AG09319 (cell line): ENCODE measurements at regions not wholly inside any gene's neighbourhood (a gene's known extent, or its start where the extent isn't known, plus 50 kb on each side); places are given as distances from the start of the nearest gene placed in this dataset.

ENCODE experiments used
- DNase-seq: peaks from one replicate; pipeline ENCODE4 v3.0.0-alpha.2; 2010; ENCODE audit warnings: low read depth; ENCODE audit errors: extremely low read depth
- TF ChIP-seq, protein P1 (sequence below): IDR thresholded peaks from 2 replicates; pipeline ENCODE4 v1.5.1; 2011; ENCODE audit warnings: low read depth, mild to moderate bottlenecking, inconsistent platforms, low read length, moderate library complexity

DNA sequence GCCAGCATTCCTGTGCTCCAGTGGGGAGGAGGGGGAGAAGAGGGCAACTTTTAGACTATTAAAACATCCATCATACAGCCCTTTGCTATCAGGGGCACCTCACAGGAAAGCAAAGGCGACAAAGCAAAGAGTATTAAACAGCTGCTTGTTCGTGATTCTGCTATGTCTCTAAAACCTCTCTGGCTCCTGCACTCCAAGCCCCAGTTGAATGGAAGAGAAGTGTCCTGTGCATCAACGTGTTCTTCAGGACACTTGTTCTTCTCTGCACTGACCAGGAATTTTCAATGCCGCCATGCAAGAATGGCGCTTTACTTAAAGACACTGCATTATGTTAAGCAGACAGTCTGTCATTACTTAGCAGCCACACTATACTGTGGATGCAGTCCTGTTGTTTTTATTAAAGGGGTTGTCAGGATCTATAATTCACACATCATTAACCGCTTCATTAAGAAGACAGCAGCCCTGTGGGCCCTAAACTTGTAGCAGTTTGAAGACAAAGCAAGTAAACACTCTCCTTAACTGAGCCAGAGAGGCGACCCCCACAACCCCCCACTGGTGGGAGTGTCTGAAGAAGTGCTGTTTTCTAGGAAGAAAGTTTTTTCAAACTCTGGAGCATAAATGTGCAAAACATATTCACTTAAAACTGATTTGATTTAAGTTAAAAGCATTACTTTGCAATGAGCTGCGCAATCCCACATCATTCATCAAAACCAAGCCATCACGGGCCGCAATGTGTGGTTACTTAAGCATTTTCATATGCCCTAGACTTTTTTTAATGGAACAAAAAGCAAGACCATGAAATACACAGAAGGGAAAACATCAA, 164.5 kb downstream of the ZNF608 start:
- no peak for DNase-seq
- TF ChIP-seq, protein P1, sequence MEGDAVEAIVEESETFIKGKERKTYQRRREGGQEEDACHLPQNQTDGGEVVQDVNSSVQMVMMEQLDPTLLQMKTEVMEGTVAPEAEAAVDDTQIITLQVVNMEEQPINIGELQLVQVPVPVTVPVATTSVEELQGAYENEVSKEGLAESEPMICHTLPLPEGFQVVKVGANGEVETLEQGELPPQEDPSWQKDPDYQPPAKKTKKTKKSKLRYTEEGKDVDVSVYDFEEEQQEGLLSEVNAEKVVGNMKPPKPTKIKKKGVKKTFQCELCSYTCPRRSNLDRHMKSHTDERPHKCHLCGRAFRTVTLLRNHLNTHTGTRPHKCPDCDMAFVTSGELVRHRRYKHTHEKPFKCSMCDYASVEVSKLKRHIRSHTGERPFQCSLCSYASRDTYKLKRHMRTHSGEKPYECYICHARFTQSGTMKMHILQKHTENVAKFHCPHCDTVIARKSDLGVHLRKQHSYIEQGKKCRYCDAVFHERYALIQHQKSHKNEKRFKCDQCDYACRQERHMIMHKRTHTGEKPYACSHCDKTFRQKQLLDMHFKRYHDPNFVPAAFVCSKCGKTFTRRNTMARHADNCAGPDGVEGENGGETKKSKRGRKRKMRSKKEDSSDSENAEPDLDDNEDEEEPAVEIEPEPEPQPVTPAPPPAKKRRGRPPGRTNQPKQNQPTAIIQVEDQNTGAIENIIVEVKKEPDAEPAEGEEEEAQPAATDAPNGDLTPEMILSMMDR: no peak

DNA sequence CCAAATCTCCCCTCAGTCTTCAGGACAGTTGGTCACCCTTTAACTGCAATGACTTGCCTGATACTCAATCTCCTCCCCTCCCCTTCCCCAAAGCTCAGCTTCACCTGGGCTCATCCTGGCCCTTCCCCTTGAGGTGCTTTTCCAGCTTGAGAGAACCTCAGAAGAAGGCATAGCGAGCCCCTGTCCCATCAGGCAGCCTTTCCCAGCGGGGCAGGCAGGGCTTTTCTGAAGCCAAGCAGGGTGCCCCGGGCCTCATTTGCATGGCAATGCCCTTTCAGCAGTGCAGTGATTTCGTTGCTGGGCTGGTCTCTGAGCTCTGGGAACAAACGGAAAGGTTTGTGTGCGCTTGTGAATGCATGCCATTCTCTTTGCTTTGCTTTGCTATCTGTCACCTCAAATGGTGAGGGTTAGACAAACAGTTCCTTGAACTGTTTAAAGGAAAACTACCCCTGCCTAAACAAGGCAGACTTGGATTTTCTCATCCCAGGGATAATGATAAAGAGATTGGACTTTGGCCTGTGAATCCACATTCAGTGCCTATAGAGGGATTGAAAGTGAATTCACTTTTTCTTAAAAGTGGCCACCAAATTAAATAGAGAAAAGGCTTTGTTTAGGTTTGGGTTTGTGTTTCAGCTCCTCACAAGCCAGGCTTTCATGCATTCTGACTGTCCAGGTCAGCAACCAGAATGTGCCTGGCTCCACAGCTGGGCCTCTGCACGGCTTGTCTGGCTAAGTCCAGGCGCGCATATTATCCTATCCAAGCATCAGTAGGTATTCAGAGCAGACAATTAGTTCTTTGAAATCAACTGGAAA, 165.3 kb downstream of the ZNF608 start:
- TF ChIP-seq, protein P1: no peak
- no peak for DNase-seq

DNA sequence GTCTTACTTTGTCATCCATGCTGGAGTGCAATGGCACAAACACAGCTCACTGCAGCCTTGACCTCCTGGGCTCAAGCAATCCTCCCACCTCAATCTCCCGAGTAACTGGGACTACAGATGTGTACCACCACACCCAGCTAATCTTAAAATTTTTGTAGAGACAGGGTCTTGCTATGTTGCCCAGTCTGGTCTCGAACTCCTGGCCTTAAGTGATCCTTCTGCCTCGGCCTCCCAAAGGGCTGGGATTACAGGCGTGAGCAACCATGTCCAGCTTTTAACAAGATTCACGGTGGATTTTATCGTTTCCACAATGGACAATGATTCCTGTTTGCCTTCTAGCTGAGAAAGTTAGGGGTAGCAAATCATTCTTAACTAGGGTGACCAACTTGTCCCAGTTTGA, 165.9 kb downstream of the ZNF608 start:
- DNase-seq: no peak
- TF ChIP-seq, protein P1: no peak

DNA sequence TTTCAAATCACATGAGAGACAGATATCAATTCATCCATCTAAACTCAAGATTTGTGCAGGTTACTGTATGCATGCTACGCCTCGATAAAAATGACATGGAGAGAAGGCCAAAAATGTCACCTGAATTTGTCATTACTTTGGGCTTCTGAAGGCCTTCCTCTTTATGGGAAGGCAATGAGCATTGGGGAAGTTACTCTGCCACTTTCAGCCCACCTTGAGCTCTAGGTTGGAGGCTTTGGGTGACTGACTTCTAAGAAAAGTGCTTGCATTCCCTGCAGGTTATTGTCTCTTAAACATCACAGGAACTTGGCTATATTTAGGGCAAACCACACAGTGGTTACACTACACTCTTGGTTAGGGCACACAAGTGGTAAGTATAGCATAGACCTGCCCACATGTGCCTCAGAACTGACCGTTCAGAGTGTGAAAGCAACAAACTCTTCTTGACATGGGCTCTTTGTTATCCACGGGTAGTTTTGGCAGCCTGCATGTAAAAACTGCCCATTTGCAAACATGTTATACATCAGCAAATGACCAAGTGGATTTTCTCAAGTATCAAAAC, 169.5 kb downstream of the ZNF608 start:
- TF ChIP-seq, protein P1: no peak

DNA sequence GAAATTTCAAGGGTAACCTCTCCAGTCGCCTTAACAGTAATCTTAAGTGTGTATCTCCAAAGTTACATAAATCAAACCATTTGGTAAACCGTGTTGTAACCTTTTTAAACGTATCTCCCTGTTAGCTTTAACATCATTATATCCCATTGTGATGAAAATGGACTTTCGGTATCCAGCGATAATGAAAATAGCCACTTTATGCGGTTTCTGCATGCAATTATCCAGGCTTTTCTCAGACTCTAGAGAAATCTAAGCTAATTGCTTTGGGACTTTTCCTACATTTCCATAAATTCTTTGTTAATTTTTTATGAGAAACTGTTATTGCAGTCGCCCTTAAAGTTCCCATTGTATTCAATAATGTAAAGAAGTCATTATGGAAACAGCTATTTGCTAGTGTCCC, 170.7 kb downstream of the ZNF608 start:
- TF ChIP-seq, protein P1: no peak
- DNase-seq: no peak

More for the DNA sequence above, 169.5 kb downstream of the ZNF608 start:
- DNase-seq: no peak

DNA sequence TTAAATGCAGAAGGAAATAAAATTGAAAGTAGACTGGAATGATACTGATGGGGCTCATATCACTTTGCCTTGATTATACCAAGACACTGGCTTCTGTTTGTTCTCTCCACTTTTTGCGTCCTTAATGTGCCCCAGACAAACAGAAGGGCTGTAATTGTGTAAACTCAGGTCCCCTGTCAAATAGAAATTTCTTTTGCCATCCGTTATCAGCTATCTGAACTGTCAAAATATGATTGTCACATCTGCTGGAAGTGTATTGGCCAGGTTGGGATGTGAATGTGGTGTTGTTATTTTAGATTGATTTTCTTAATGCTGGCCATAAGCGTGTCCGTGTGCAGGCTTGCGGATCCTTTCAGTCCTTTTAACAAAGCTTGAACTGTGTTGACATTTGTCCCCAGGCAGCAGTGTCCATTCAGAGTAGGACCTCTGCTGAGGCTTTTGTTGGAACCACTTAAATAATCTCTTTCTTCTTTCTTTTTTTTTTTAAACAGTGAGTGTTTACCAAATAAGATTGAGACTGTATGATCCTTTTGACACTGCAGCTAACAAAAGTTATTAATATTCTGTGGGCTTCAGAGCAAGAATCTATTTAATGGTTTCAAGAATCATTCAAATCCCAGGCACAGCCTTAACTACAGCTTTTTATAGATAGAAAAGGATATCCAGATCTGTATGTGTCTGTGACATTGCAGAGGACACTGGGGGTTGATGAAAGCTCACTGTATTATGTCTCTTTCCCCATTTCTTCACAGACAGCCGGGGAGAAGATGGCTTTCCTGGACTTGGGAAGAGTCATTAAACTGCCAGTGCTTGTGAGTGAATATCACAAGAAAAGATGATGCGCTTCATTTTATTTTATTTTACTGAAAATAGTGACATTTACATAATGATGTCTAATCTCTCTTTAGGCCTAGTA, 171.7 kb downstream of the ZNF608 start:
- TF ChIP-seq, protein P1: no peak
- DNase-seq: no peak
